MCF 10A (cell line): ENCODE measurements at regions not wholly inside any gene's neighbourhood (a gene's known extent, or its start where the extent isn't known, plus 50 kb on each side); places are given as distances from the start of the nearest gene placed in this dataset.
A peak's percentile ranks its signal among the peaks of the same experiment; 100 is the strongest.

Experiments
- BruUV-seq: library from RNA; stranded (reverse); fragments of 400-500 nt; replicated peaks from 2 replicates; lab custom pipeline; 2021; lab: Mats Ljungman, UMichigan
- CTCF ChIA-PET: fragments of 300-600 bp; sonication (Branson Sonifier 250); formaldehyde crosslinking; extraction: SDS; loops from one replicate; lab custom pipeline; 2021; ENCODE audit warnings: antibody characterized with exemption, inconsistent platforms; lab: Yijun Ruan, JAX
- POLR2A ChIA-PET: fragments of 300-600, 350-650 bp; sonication (Branson Sonifier 250); formaldehyde crosslinking; extraction: SDS; loops from one replicate; lab custom pipeline; 2020; ENCODE audit warnings: antibody characterized with exemption, inconsistent platforms; lab: Yijun Ruan, JAX
- DNase-seq: peaks from one replicate; pipeline ENCODE4 v3.0.0-alpha.2; 2018; ENCODE audit not compliant: unreplicated experiment
- H3K27ac Mint-ChIP-seq: one replicate; pipeline ENCODE4 v1.8.0; 2022; ENCODE audit warnings: mild to moderate bottlenecking, low read depth, mixed read lengths; ENCODE audit not compliant: unreplicated experiment
- H3K27me3 Mint-ChIP-seq: one replicate; pipeline ENCODE4 v1.8.0; 2022; ENCODE audit warnings: mixed read lengths; ENCODE audit not compliant: insufficient read depth, unreplicated experiment
- H3K36me3 Mint-ChIP-seq: one replicate; pipeline ENCODE4 v1.8.0; 2022; ENCODE audit warnings: mild to moderate bottlenecking, moderate library complexity, mixed read lengths; ENCODE audit not compliant: insufficient read depth, unreplicated experiment
- H3K4me1 Mint-ChIP-seq: one replicate; pipeline ENCODE4 v1.8.0; 2022; ENCODE audit warnings: mixed read lengths; ENCODE audit not compliant: insufficient read depth, unreplicated experiment
- H3K4me3 Mint-ChIP-seq: one replicate; pipeline ENCODE4 v1.8.0; 2022; ENCODE audit warnings: mild to moderate bottlenecking, moderate library complexity, mixed read lengths; ENCODE audit not compliant: unreplicated experiment
- H3K9me3 Mint-ChIP-seq: one replicate; pipeline ENCODE4 v1.8.0; 2022; ENCODE audit warnings: mixed read lengths; ENCODE audit not compliant: unreplicated experiment
- intact Hi-C: fragments of 100-400 bp; cut with micrococcal nuclease; formaldehyde crosslinking; loops from 2 replicates; pipeline ENCODE4 v1.14.1; 2022
- TF ChIP-seq, protein P1 (sequence below): fragments of 200-600 bp; IDR thresholded peaks from one replicate; pipeline ENCODE4 v1.8.0; 2022; ENCODE audit warnings: antibody characterized with exemption, mild to moderate bottlenecking; ENCODE audit not compliant: unreplicated experiment

DNA sequence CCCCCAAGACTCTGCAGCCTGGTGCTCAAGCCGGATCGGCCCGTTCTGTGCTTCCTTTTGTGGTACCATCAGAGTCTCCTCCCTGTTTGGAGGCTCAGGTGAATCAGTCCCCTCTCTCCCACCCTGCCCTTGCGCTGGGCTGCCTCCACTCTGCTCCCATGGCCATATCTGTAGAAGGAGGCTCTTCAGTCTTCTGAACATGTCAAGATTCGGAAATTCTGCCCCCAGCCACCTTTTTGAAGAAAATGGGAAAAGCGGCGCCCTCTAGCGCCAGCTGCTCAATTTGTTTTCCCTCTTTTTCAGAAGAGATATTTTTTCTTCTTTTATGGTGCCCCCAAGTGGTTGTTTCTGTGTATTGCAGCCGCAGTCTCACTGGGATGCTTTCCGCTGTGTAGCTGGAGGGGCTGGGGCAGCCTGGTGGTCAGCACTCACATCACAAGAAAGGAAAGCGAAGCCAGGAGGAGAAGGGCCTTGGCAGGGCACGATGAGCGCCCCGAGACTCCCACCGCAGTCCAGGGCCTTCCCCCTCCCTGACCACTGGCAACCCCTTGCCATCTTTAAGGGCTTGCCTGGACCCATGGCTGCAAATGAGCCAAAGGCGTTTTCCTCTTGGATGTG, 58.4 kb upstream of the CACNA1E start:
- DNase-seq, result peak; percentile 84
- Mint-ChIP-seq H3K36me3 (no peaks in the 10 kb centered on the region), H3K9me3 (no peaks in the 10 kb centered on the region), H3K4me1 (peaks cover 8% of the 10 kb centered on the region), H3K27me3 (peaks cover 38% of the 10 kb centered on the region), H3K27ac (no peak overlapping the region), H3K4me3 (peak overlapping the region; percentile 56)
- TF ChIP-seq, protein P1, sequence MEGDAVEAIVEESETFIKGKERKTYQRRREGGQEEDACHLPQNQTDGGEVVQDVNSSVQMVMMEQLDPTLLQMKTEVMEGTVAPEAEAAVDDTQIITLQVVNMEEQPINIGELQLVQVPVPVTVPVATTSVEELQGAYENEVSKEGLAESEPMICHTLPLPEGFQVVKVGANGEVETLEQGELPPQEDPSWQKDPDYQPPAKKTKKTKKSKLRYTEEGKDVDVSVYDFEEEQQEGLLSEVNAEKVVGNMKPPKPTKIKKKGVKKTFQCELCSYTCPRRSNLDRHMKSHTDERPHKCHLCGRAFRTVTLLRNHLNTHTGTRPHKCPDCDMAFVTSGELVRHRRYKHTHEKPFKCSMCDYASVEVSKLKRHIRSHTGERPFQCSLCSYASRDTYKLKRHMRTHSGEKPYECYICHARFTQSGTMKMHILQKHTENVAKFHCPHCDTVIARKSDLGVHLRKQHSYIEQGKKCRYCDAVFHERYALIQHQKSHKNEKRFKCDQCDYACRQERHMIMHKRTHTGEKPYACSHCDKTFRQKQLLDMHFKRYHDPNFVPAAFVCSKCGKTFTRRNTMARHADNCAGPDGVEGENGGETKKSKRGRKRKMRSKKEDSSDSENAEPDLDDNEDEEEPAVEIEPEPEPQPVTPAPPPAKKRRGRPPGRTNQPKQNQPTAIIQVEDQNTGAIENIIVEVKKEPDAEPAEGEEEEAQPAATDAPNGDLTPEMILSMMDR, result peak; percentile 100
- ChIA-PET CTCF (interaction anchor here (0.5 to 7.3 kb wide), 58 partner anchors 8 to 923 kb away, joined by 3 to 271 read pairs (median 4); no protein-coding TSS in a partner anchor), POLR2A (interaction anchor here (0.6 to 1.0 kb wide), 3 partner anchors 29 to 236 kb away, joined by 3 to 6 read pairs (median 3); no protein-coding TSS in a partner anchor)
- intact Hi-C loops, result loop anchor here (1.0 to 10.0 kb wide), 5 partner anchors 170 to 910 kb away; partner anchors contain the start of gene XPR1
- no TSS peak for BruUV-seq

DNA sequence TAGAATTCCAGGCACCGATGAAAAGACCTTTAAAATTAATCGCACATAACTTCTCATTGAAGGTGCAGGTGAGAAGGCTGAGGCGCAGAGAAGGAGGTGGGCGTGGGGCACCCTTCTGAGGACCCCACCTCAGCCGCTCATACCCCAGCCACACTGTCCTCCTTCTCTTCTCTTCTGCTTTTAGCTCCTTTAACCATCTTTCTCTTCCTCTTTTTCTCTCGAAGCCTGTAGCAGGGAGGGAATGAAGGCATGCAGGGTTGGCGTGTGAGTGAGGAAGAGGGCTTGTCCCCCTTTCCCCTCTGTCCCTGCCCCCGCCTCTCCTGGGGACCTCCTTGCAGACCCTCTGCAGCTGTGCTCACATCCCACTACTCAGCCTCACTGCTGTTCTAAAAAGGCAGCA, 57.8 kb upstream of the CACNA1E start:
- no peaks in the 10 kb centered on the region for H3K9me3 Mint-ChIP-seq
- no peak overlapping the region for H3K4me3 Mint-ChIP-seq
- peaks cover 38% of the 10 kb centered on the region for H3K27me3 Mint-ChIP-seq
- H3K4me1 Mint-ChIP-seq, result peaks cover 8% of the 10 kb centered on the region
- ChIA-PET CTCF (interaction anchor here (0.5 to 7.3 kb wide), 54 partner anchors 9 to 924 kb away, joined by 3 to 271 read pairs (median 4); no protein-coding TSS in a partner anchor), POLR2A (interaction anchor here (0.6 kb wide), 2 partner anchors 77 to 420 kb away, joined by 3 read pairs; no protein-coding TSS in a partner anchor)
- no peak overlapping the region for H3K27ac Mint-ChIP-seq
- TF ChIP-seq, protein P1, result no peak
- intact Hi-C loops, result loop anchor here (1.0 to 10.0 kb wide), 5 partner anchors 170 to 911 kb away; partner anchors contain the start of gene XPR1
- BruUV-seq, result no TSS peak
- DNase-seq, result no peak
- no peaks in the 10 kb centered on the region for H3K36me3 Mint-ChIP-seq

DNA sequence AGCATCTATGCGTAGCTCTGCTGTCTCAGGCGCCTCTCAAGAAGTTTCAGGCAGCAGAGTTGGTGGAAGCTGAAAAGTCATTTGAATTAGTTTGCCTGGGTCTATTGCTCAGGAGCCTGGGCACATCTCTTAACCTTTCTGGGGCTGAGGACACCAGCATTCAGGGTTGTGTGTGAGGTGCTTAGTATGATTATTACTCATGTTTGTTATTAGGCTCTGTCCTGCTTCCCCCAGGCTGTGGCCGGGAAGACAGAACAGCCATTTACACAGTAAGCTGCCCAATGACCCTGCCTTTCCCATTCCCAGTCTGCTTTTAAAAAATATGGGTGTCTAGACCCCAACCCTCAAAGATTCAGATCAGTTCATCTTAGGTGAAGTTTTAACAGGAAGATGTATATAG, 53.9 kb upstream of the CACNA1E start:
- POLR2A ChIA-PET, result interaction anchor here (0.6 kb wide), 1 partner anchor 241 kb away, joined by 3 read pairs; no protein-coding TSS in a partner anchor
- no peak for DNase-seq
- BruUV-seq, result no TSS peak
- Mint-ChIP-seq H3K4me3 (no peak overlapping the region), H3K27ac (no peak overlapping the region), H3K4me1 (peaks cover 8% of the 10 kb centered on the region), H3K27me3 (peaks cover 56% of the 10 kb centered on the region), H3K9me3 (no peaks in the 10 kb centered on the region), H3K36me3 (no peaks in the 10 kb centered on the region)
- intact Hi-C loops, result loop anchor here (10.0 kb wide), 2 partner anchors 795 to 915 kb away; partner anchors contain the start of gene XPR1
- CTCF ChIA-PET, result interaction anchor here (0.6 to 7.3 kb wide), 10 partner anchors 32 to 1112 kb away, joined by 3 to 271 read pairs (median 4); no protein-coding TSS in a partner anchor
- TF ChIP-seq, protein P1, result no peak
